ENCODE measurements at regions not wholly inside any gene's neighbourhood (a gene's known extent, or its start where the extent isn't known, plus 50 kb on each side); places are given as distances from the start of the nearest gene placed in this dataset.

DNA sequence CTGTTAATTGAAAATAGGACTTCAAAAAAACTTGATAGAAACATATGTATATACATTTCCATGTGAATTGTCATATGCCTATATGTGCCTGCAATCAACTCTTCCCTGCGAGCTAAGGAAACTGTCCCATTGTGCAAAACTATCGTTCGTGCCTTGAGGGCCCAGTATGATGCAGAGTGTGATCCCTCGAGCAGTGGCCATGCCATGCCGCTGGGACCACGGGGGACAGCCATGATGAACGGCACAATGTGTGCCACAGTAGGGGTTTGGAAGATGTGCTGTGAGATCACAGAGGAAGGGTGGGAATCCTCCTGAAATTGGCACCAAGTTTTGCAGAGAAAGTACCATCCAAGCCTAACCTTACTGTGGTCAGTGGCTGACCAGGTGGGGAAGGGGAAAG lies 118.1 kb upstream of the SOX1 start:
- no peak for DNase-seq (ENCODE audit: low read depth in 4 of 4, low spot score in 3 of 4)

DNA sequence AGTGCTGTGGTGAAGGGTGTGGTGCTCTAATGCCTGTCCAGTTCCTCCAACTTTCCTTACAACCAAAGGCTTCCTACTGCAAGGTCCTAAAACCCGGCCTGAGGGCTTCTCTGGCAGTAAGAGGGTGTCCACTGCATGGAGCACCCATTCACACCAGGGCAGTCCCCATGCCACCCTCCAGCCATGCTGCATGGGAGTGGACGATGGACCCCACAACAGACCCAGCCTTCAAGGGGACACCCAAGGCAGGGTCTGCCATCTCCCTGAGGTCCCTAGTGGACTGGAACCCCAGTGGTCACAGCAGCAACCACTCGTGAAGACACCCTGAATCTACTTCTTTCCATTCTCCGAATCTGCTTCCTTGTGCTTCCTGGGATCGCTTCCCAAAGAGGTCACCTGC lies 117.6 kb upstream of the SOX1 start:
- no peak for DNase-seq (ENCODE audit: low read depth in 4 of 4, low spot score in 3 of 4)

DNA sequence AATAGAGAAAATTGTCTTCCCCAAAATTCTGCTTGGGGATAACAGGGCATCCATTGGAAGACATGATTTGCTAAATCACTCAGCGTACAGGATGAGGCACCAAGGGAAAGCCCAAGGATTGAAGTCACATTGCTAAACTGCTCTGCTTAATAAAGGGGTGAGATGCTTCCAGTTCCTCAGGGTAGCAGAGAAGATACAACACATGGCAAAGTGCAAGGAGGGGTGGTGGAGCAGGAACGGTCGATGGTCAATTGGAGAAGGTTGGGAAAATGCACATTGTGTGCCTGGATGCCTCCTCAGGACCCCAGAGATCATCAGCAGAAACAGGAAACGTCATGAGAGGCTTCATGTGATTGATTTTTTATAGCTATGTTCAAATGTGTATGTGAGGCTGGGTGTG lies 116.3 kb upstream of the SOX1 start:
- no peak for DNase-seq (ENCODE audit: low read depth in 4 of 4, low spot score in 3 of 4)

DNA sequence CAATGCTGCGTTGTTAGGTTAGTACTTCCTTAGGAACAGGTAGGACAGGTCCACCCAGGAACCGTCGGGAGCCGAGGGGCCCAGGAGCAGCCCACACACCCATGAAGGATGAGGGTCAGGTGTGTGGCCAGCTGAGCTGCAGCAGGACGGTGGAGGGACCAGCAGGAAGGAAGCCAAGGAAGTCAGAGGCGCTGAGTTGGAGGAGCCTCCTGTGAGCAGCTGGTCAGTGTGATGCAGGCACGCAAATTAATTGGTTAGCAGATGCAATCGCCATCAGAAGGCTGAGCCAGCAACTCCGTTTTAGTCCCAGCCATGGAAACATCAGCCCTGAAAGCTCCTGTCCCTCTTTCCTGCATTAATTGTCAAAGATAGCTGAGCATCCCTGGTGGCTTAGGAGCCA lies 114.9 kb upstream of the SOX1 start:
- no peak for DNase-seq (ENCODE audit: low read depth in 4 of 4, low spot score in 3 of 4)

DNA sequence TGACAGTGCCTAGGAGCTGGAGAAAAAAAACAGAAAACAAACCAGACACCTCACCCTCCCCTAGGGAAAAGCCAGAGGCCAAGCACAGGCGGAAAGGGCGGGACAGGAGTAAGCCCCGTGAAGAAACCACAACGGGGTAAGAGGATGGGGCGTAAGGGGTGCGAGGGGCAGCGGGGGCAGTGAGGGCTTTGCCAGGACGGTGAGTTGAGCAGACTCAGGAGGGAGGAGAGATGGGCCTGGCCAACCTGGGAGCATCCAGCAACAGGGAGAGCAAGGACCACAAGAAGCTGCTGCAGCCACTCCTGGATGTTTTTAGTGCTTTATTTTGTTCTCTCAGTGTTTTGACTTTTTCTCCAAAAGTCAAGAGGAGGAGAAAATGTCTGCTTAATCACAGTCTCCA lies 114.1 kb upstream of the SOX1 start:
- no peak for DNase-seq (ENCODE audit: low read depth in 4 of 4, low spot score in 3 of 4)

DNA sequence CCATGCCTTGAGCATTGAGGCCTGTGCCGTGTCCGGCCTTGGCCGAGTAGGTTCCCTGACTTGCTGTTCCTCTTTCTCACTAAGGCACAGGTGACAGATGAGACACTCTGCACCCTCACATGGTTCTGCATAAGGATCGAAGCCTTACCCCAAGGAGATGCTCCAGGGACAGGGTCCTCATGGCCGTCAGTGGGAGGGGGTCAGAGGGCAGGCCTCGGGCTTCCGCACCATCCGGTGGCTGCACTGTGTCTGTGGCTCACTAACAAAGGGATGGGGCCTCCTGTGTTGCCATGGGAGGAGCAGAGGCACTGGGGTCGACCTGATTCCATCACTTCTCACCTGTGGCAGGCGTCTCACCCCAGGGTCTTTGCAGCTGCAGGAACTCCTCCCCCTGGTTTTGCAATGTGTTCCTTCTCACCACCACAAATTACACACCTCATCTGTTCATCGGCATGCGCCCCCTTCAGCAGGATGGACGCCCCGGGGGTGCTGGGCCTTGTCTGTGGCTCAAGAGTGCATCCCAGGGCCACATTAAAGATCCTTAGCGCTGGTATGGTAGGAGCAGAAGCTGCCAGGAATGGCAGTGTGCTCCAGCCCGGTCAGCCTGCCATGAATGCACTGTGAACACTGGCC lies 113.3 kb upstream of the SOX1 start:
- DNase-seq (ENCODE audit: low read depth in 4 of 4, low spot score in 3 of 4), result no peak

DNA sequence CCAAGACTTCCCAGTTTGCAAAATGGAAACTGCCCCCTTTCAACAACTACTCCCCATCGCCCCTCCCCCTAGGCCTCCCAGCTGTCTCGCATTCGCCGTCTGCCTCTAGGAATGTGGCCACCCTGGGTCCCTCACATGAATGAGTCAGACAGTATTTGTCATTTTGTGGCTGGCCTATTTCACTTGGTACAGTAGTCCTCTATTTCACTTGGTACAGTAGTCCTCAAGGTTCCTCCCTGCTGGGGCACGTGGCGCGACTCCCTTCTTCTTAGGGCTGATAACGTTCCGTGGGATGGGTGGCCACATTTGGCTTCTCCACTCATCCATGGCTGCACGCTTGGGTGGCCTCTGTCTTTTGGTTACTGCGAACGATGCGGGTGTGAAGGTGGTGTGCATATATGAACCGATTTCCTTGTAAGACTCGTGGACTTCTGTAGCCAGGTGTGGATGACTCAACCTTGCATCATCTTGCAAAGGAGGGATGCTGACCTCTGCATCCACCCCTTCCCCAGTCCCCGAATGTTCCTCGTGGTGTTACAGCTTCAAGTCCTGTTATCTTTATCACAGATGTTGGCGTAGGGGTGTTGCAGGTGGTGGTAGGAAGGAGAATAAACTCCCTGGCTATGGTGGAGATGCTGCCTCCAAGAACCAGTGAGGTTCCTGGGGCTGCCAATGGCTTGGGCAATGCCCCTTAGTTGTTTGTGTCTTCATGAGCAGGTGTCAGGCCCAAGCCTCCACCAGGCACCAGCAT lies 112.1 kb upstream of the SOX1 start:
- DNase-seq (ENCODE audit: low read depth in 4 of 4, low spot score in 3 of 4), result no peak

DNA sequence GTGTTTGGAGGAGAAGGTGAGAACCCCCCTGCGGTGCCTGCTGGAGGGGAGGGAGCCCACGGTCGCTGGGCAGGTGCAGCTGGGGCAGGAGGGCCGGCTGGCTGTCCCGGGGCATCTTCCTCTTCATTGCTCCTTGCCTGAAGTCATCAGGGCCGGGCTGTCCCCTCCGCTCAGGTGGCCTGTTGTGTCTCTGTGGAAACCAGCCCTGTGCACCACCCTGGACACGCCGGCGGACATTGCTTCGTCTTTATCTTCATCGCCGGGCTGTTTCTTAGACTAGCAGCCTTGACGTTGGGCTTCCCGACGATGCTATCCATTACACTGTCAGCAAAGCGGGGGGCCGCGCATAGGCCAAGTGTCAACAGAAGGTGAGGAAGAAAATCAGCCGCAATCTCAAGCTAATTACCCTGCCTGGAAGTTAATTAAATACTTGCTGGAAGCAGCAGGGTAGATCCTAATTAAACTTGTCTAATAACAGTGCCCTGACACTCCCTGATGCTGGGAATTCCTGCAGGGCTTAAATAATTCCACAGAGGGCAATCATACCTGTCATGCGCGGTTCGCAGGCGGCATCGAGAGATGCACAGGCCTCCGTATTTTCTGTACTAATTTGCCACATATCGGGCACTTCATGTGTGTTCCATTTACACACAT lies 111.4 kb upstream of the SOX1 start:
- DNase-seq (ENCODE audit: low read depth in 4 of 4, low spot score in 3 of 4), result no peak

DNA sequence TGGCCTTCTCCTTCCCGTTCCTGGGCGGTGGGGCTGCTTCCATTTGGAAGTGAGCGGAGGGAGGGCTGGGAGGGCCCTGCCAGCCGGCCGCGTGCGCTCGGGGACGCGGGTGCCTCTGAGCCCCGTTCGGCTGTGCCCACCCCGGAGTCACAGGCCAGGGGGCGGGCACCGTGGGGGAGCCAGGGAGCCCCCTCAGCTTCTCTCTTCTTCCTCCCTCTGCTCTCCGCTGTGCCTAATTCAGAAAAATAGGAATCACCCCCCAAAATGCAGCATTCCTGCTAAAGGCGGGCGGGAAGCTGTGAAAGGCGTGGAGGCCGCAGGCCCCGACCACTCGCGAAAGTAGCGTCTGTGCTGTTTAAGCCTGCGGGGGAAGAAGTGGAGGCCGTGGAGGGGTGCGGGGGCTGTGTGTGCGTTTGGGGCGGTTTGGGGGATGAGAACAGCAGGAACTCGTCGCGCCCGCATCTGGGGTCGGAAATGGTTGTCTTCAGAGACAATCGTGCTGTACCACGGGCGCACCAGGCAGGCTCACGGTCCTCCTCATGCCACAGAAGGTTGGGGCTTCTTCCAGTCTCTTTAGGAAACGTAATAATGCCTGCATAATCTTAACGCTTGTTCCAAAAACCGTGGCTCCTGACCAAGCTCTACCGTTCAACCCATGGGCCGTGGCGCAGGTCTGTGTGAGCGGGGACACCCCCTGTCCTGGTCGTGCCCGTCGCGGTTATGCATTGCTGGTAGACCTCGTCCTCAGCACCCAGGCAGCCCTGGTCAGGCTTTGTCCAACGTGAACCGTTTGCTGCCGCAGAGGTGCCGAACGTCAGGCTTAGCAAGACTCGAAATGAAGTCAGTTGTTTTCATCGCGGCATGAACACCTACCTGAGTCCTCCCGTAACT lies 110.4 kb upstream of the SOX1 start:
- DNase-seq (ENCODE audit: low read depth in 4 of 4, low spot score in 3 of 4), result no peak

DNA sequence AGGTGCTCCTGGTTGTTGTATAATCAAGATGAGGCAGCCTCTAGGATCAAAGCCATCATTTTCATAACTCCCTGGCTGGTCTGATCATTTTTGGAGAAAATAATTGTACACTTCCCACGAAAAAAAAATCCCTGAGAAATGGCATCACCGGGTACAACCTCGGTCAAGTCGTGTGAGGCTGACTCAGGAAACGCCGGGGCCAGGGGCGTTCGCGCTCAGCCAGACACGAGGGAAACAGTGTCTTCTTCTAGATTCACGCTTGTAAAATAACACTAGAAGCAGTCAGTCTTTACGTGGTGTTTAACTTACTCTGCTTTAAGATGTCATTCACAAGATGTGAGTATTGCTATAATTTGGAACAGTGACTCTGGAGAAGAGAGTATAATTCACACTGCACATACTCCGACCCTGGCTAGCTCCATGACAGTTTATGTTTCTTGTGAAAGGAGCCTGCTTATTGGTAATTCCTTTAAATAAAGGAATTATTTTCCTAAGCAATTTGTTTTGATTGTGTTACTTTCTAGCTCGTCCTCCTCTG lies 109.0 kb upstream of the SOX1 start:
- DNase-seq (ENCODE audit: low read depth in 4 of 4, low spot score in 3 of 4), result no peak

DNA sequence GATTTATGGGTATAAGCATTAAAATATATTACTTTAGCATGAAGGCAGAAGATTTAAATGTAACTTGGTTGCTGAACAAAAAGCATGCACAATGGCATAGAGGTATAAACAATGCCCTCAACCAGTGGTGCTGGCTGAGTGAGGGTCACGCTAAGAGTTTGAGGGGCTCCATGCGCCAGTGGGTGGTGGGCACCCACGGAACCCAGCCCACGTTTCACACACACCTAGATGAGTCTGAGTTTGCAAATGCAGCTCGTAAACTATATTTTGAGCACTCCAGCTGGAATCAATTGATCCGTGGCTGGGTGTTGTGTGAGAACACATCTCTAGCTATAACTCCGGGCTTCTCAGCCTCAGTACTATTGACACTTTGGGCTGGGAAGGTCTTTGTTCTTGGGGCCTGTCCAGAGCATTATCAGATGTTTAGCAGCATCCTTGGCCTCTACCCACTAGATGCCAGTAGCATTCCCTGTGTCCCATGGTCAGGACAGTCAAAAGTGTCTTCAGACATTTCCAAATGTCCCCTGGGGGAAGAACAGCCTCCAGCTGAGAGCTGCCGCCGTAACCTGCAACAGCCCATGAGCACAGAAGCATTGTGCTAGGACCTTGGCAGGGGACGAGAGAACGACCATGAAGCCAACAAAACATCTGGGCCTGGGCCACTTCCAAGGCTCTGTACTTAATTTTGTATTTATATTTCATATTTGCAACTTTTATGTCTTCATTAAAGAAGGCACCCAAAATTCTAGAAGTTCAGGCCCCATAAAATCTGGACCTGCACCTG lies 108.1 kb upstream of the SOX1 start:
- no peak for DNase-seq (ENCODE audit: low read depth in 4 of 4, low spot score in 3 of 4)

DNA sequence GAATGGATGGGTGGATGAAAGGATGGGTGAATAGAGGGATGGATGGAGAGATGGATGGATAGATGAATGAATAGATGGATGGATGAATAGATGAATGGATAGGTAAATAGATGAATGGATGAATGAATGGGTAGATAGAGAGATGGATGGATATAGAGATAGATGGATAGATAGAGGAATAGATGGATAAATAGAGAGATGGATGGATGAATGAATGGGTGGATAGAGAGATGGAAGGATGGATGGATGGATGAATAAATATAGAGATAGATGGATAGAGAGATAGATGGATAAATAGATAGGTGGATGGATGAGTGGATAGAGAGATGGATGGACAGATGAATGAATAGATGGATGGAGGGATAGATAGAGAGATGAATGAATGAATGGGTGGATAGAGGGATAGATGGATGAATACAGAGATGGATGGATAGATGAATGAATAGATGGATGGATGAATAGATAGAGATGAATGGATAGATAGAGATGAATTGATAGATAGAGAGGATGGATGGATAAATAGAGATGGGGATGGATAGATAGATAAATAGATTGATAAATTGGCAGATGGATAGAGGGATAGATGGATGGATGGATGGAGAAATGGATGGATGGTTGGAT lies 106.7 kb upstream of the SOX1 start:
- no peak for DNase-seq (ENCODE audit: low read depth in 4 of 4, low spot score in 3 of 4)

DNA sequence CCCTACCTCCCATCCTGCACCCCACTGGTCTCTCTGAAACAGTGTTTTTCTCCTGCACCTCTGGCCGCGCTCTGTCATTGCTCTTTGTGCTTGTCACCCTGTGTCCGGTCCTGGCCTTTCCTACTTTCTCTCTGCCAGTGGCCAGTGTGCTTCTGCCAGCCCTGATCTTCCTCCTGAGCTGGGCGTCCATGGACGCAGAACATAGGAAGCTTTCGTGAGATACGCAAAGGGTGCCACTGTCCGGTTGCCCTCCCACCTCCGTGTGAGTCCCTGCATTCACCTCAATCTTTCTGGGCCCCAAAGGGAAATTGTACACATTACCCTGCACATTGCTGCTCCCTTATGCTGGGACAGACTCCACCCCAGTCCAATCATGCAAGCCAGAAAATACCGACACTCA lies 105.7 kb upstream of the SOX1 start:
- DNase-seq (ENCODE audit: low read depth in 4 of 4, low spot score in 3 of 4), result no peak

DNA sequence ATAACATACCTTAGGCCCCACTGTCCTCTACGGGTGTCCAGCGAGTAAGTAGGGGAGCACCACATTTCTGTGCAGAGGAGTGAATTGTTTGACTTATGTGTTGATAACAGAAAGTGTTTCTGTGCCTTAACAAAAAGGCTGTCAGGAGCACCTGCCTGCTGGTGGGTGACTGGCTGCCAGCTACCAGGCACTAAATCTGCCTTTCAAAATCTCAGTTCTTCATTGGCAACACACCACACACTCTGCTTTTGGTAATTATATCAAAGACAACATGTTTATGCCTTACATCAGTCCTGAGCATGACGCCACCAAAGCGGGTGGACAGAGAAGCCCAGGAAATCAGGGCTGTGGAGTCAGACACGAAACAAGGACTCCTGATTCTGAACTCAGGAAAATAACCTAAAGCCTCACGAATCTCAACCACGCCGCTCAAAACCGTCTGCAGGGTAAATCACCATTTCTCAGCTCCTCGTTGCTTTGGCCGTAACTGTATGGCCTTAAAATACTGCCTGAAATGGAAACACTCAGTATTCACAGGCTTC lies 105.2 kb upstream of the SOX1 start:
- DNase-seq (ENCODE audit: low read depth in 4 of 4, low spot score in 3 of 4), result no peak

DNA sequence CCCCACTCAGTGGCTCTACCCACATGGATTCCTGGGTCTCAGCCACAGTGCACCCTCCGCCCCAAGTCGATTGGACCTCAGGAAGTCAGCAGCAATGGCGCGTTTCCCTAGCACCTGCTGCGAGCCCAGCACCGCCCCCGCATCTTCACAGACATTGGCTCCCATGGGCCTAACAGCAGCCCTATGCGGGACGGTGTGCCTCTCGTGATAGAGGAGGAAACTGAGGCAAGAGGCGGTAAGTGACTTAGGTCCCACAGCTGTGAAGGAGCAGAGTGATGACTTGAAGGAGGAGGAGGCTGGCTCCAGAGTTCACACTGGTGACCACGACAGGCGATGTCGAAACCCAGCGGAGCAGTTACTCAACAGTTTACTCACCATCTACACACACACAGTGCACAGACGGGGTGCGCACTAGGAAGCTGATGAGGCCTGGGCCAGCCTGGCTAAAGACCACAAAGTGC lies 104.5 kb upstream of the SOX1 start:
- no peak for DNase-seq (ENCODE audit: low read depth in 4 of 4, low spot score in 3 of 4)

DNA sequence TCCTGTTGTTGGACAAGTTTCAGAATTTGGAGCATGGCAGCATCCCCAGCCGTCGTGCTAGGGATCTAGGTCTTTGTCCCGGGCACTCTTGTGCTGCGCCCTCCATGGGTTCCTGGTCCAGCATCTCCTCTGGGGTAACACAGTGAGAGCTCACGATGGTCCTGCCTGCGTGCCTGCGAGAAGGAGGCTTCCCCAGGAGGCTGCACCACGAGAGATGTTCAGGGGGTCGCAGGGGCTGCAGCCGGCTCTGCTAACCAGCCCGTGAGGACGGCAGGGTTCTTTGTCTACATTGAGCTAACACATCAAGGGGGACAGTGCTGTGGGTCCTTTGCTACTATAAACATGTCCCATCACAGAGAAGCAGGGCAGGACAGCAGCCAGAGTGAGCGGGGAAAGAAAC lies 103.9 kb upstream of the SOX1 start:
- DNase-seq (ENCODE audit: low read depth in 4 of 4, low spot score in 3 of 4), result no peak

DNA sequence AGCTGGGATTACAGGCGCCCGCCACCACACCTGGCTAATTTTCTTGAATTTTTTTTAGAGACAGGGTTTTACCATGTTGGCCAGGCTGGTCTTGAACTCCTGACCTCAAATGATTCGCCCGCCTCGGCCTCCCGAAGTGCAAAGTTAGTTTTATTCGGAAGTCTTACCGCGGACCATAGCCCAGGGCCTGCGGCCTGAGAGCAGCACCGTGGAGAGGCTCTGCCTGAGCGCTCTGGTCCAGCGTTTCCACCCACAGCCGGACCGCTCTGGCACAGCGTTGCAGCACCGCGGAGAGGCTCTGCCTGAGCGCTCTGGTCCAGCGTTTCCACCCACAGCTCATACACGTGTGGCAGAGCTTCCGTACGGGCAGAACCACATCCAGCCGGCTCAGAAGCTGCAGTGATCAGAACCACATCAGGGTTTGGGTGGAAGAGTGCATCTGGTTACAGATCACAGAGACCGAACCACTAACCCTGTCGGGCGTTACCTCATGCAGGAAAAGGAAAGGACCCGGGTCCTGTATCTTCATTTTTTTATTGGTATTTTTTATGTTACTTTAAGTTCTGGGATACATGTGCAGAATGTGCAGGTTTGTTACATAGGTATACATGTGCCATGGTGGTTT lies 102.4 kb upstream of the SOX1 start:
- no peak for DNase-seq (ENCODE audit: low read depth in 4 of 4, low spot score in 3 of 4)

DNA sequence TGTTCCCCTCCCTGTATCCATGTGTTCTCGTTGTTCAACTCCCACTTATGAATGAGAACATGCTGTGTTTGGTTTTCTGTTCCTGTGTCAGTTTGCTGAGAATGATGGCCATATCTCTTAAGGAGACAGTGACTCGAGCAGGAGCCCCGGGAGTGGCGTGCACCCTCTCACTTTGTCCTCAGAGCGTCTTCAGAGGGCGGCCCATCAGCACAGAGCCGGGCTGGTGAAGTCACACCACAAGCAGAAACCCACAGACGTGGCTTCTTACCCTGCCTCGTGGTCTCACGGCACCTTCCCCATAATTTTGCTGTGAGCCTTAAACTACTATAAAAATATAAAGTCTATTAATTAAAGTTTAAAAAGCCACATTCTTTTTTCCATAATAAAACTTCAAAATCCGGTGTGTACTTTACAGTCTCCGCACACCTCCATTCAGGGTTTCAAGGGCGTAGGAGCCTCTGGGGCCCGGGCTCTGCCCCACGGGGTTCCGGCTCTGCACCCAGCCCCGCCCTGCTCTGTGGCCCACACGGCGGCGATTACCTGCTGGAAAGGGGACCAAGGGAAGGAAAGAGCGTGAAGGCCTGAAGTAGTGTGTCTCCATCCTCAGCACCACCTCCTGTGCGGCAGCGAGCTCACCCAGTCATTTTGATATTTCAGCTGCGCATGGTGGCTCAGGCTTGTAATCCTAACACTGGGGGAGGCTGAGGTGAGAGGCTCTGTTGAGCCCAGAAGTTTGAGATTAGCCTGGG lies 101.3 kb upstream of the SOX1 start:
- DNase-seq (ENCODE audit: low read depth in 4 of 4, low spot score in 3 of 4), result no peak

All from left renal pelvis (tissue), 4 donors.